ENCODE measurements at regions not wholly inside any gene's neighbourhood (a gene's known extent, or its start where the extent isn't known, plus 50 kb on each side); places are given as distances from the start of the nearest gene placed in this dataset.

- no peak for TF ChIP-seq YY1 (IDR thresholded peaks at IDR 0.05; ENCODE audit: low read depth, low read length)
- TF ChIP-seq CREB1 (IDR thresholded peaks at IDR 0.05): no peak
- no peak for TF ChIP-seq RAD21 (IDR thresholded peaks at IDR 0.05 in 1 of 2, conservative IDR thresholded peaks at IDR 0.05 in 1 of 2; ENCODE audit: low read depth in 2 of 2, low read length in 2 of 2)
- no peak for TF ChIP-seq SP4 (IDR thresholded peaks at IDR 0.05; ENCODE audit: low read length)
- no peak for TF ChIP-seq E2F6 (IDR thresholded peaks at IDR 0.05)
- no peak for TF ChIP-seq POLR2AphosphoS5 (IDR thresholded peaks at IDR 0.05; ENCODE audit: low read depth, low read length)
- TF ChIP-seq CTCF (IDR thresholded peaks at IDR 0.05; ENCODE audit: control extremely low read depth in 1 of 3, insufficient read depth in 1 of 3, low read depth in 1 of 3, low read length in 3 of 3): no peak
- no peak for TF ChIP-seq POLR2A (IDR thresholded peaks at IDR 0.05; ENCODE audit: control extremely low read depth in 1 of 2, low read depth in 2 of 2, low read length in 2 of 2)
- no peak for TF ChIP-seq GABPA (IDR thresholded peaks at IDR 0.05; ENCODE audit: borderline replicate concordance, insufficient read depth, low read length)
- no peak for TF ChIP-seq EZH2 (IDR thresholded peaks at IDR 0.05; ENCODE audit: low read depth, low read length, severe bottlenecking)
- no peak for TF ChIP-seq ZNF274 (IDR thresholded peaks at IDR 0.05; ENCODE audit: borderline replicate concordance, extremely low read depth, low read length)
These were observed 114.7 kb downstream of the RAP2A start for GRCh38 chr13:97548711-97549110.
